ENCODE measurements at regions not wholly inside any gene's neighbourhood (a gene's known extent, or its start where the extent isn't known, plus 50 kb on each side); places are given as distances from the start of the nearest gene placed in this dataset.
"Not testable (repeated sequence)": the region's sequence is repeated elsewhere in the genome, so short reads cannot be mapped to it uniquely, and the experiment has no call there.

DNA sequence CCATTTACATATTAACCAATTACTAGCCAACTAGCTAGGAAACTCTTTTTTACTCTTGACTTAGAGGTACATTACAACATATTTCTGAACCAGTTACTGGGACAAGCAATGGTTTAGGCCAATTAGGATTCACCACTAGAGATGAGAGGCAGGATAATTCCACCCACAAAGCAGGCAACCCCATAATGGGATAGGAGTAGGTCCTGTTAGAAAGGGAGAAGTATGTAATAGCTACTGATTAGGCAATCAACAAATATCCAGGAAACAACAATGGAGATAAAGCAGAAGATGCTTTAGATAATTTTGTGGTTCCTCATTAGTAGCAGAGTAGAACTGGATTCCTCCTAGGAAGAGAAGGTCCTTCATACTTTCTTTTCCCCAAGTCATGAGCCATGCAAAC is 173.8 kb upstream of the GLRA2 start:
- no peak for DNase-seq (ENCODE audit: extremely low read depth in 1 of 11, low read depth in 9 of 11, low spot score in 4 of 11)

DNA sequence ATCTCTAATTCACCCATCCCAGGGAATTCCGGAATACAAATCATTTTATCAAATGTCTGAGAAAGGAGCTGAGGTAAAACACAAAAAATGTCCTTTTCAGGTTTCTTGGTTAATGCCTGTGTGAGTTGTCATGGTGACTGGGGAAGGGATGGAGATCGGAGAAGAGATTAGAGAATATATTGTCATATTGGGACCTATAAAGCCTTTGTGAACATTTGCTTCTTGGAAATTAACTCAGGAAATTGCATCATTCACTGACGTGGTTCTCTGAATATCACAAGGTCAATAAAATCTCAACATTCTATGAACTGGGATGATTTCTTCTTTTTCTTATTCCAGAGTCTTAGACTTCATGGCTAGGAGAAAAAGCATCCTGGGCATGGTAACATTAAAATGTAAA is 174.8 kb upstream of the GLRA2 start:
- no peak for DNase-seq (ENCODE audit: extremely low read depth in 1 of 11, low read depth in 9 of 11, low spot score in 4 of 11)

DNA sequence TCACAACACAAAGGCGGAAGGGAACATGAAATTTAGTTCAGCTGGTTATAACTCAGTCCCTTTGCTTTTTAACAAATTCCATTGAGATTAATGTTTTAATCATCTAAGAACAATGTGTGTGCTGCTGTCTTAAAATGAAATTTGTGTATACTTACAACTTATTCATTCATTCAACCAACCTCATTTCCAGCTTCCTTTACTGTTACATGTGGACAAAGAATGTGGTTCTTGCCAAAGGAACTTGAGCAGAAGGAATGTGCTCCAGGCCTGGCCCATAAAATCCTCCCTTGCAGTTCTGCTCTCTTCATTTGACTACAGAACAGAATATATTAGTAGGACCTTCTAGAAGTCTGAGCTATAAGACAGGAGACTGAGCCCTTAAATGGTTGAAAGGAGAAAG is 176.8 kb upstream of the GLRA2 start:
- DNase-seq (ENCODE audit: extremely low read depth in 1 of 11, low read depth in 9 of 11, low spot score in 4 of 11) = no peak

DNA sequence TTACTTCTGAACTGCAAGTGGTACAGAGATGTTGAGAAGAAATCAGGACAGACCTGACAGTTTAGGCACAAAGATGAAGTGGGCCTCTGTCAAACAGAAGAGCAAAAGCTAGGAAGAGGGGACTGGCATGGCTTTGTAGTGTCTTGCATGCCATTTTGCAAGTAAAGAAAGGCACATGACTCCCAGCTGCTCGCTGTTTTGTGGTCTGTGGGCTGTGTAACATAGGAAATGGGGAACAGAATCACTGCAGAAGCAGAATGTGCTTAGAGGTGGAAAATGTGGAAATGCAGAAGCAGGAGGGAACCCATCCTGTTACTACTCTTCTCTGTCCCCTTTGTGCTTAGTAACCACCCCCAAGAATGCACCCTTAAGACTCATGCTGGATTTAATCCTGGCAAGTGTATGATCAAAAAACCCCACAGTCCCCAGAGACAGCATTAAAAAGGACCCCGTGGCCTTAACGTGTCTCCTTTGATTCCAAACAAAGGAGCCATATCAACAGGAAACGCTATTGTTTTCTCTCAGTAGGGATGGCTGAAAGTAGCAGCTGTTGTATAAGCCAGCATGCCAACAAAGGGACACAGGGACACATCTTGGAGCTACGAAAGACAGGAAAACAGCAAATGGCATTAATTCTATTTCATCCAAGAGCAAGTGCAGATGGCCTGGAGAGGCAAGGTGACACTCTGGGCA is 177.6 kb upstream of the GLRA2 start:
- DNase-seq (ENCODE audit: extremely low read depth in 1 of 11, low read depth in 9 of 11, low spot score in 4 of 11) = no peak

DNA sequence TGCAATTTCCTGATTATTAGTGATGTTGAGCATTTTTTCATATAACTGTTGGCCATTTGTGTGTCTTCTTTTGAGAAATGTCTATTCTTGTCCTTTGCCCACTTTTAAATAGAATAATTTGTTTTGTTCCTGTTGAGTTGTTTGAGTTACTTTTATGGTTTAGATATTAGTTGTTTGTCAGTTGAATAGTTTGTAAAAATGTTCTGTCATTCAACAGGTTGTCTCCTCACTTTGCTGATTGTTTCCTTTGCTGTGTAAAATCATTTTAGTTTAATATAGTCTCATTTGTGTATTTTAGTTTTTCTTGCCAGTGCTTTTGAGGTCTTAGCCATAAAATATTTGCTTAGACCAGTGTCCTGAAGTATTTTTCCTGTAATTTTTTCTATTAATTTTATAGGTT is 181.8 kb upstream of the GLRA2 start:
- DNase-seq (ENCODE audit: extremely low read depth in 1 of 11, low read depth in 9 of 11, low spot score in 4 of 11) = no peak

DNA sequence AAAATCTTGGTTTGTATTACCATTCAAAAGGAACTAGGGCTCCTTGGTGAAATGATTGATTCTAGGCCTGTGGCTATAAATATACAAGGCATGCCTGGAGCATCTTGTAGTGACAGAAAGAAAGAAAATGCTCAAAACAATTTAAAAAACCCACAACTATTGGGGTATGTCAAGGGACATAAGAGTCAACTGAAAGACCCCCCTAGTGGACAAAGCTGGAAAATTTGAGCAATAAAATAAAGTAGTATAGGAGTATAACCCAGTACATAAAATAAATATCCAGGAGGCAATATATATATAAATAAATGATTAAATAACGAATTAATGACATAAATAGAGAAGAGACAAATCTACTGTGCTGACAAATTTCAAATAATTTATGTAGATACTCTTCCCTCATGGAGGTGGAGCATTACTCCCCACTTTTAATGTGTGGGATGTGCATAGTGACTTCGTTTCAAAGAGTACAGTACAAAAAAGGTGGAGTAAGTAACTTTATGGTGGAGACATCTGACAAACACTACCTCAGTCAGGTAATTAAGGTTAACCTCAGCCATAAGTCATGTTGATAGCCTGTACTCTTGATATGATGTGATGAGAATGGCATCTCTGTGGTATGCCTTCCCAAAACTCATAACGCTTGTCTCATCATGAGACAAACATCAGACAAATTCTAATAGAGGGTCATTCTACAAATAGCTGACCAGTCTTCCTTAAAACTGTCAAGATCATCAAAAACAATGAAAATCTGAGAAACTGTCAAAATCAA is 185.0 kb upstream of the GLRA2 start:
- no peak for DNase-seq (ENCODE audit: extremely low read depth in 1 of 11, low read depth in 9 of 11, low spot score in 4 of 11)

DNA sequence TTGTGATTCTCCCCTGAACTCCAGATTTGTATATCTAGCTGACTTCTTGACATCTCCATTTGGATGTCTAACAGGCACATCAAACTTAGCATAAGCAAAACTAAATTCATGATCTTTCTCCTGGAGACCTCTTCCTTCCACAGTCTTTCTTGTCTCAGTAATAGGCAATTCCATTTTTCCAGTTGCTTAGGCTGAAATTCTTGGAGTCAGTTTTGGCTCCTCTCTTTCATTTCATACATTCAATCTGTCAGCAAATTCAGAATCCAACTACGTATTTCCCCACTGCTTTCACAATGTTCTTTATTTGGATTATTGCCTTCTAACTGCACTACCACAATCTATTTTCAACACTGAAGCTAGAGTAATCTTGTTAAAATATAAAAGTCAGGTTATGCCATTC is 219.9 kb upstream of the GLRA2 start:
- DNase-seq (ENCODE audit: extremely low read depth in 1 of 11, low read depth in 9 of 11, low spot score in 4 of 11) = no peak

DNA sequence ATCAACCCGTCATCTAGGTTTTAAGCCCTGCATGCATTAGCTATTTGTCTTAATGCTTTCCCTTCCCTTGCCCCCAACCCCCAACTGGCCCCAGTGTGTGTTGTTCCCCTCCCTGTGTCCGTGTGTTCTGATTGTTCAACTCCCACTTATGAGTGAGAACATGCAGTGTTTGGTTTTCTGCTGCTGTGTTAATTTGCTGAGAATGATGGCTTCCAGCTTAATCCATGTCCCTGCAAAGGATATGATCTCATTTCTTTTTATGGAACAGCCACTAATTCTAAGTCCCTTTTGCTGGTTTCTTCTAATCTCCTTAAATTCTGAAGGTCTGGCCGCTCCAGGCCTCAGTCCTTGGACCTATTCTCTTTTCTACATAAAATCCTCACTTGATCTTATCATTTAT is 220.4 kb upstream of the GLRA2 start:
- not testable (repeated sequence) for DNase-seq (ENCODE audit: extremely low read depth in 1 of 11, low read depth in 9 of 11, low spot score in 4 of 11)

DNA sequence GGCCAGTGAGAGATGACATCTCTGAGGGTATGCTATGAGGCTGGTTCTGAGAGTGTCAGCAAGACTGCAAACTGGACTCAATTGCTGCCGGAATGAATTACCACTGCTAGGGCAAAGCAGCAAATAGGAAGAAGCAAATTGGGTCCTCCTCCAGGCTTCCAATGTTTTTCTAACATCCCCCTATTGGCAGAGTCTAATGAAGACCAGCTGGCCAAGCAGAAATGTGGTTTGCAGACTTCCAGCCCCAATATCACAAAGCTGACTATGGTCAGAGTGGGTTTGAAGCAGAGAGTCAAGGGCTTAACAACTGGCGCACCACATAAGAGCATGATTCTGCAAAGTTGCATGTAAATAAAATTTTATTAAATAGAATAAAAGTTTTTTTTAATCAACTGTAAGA is 225.4 kb upstream of the GLRA2 start:
- no peak for DNase-seq (ENCODE audit: extremely low read depth in 1 of 11, low read depth in 9 of 11, low spot score in 4 of 11)

DNA sequence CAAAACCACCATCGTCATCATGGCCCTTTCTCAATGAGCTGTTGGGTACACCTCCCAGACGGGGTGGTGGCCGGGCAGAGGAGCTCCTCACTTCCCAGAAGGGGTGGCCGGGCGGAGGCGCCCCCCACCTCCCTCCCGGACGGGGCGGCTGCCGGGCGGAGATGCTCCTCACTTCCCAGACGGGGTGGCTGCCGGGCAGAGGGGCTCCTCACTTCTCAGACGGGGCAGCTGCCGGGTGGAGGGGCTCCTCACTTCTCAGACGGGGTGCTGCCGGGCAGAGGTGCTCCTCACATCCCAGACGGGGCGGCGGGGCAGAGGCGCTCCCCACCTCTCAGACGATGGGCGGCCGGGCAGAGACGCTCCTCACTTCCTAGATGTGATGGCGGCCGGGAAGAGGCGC is 226.8 kb upstream of the GLRA2 start:
- not testable (repeated sequence) for DNase-seq (ENCODE audit: extremely low read depth in 1 of 11, low read depth in 9 of 11, low spot score in 4 of 11)

DNA sequence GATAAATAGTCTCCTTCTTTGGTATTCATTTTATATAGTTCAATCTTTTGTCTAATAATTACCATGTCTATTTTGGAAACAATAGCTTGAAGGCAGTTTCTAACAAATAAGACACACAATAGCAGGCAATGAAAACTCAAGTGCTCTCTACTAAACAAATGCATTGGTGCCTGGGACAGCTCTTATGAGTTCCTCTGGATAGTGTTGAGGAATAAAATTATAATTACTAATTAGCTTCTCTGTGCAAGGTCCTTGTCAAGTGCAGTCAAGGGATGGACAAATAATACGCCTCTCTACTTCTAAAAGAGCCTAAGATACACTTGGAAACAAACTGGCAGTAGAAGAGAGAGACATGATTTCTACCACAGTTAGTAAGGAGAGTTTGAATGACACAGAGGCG is 229.0 kb upstream of the GLRA2 start:
- DNase-seq (ENCODE audit: extremely low read depth in 1 of 11, low read depth in 9 of 11, low spot score in 4 of 11) = no peak

DNA sequence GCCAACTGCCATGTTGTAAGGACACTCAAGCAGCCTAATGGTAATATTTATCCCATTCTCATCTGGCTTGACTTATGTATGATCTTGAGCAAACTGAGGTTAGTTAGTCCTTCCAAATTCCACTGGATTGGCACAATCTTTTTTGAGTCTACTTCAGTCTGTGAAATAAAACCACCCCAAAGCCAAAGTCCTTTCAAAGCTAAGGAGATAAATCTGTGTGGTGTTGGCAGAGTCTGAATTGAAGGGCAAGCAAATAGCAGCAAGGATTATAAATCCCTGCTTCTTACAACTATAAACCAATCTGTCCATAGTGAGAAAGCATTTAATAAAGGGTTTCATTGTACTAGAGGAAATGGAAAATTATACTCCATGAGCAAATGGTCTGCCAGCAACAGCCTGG is 233.9 kb upstream of the GLRA2 start:
- no peak for DNase-seq (ENCODE audit: extremely low read depth in 1 of 11, low read depth in 9 of 11, low spot score in 4 of 11)

DNA sequence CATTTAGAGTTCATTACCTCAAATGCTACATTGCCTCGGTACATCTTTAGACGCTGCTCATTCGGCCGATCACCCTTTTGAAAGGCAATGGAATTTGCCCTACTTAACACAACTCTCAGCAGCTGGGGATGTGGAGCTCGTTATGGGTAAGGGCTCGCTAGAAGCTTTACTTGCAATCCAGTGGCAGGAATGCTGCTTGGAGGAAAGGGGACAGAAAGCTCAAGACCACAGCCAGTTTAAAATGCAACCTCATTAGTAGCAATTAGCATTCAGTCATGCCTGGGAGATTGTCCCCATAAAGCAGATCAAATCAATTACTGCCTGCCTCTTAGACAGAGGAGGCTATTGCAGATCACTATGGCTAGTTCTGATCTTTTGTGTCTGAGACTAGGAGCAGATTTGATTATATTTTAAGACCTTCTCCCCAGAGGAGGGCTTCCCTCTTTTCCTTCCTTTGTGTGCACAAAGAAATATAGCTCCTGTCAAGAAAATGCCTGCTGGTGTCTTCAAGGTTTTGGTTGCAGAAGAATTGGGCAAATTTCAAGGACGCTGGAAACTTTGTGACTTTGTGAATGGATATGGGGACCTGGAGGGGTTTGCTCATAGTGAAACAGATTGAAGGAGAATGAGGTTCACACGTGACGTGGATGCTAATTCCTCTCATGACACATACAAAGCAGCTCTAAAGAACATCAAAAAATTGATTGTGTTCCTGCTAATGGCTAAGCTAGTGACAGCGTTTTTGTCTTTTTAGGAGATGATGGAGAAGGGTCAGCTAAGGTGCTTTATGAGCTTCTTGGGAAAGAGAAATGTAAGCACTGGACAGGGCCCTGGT is 237.5 kb upstream of the GLRA2 start:
- DNase-seq (ENCODE audit: extremely low read depth in 1 of 11, low read depth in 9 of 11, low spot score in 4 of 11) = no peak

DNA sequence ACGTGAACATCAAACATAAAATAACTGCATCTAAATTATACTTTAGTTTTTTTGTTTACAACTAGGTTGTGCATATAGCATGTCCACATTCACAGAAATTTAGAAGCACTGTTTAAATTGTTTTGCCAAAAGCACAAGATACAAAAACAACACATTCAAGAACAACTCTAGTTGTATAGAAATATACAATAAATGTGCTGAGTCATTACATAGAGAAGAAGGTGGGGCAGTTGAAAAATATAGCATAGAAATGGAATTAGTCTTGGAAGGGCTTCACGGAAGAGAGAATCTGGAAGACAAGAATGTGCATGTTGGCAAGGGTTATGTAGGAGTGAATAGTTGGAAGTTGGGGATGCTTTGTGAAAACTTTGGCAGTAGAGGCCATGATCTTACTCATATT is 239.0 kb upstream of the GLRA2 start:
- DNase-seq (ENCODE audit: extremely low read depth in 1 of 11, low read depth in 9 of 11, low spot score in 4 of 11) = no peak

DNA sequence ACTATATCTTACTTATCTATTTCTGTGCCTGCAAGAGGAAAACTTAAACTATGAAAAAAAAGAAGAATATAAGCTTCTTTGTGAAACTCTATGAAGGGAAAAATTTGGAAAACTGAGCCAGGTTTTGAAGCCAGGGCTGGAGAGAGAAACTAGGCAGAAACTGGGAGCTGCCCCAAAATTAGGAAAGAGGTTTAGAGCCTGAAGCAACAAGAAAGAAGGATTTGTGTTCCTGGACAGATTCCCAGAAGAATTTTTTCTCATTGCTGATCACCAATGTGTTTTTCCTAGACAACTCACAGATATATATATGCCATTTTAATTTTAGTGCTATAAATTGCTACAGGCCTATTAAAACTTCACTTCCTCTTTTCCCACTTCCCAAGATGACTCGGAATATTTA is 245.0 kb upstream of the GEMIN8 start:
- DNase-seq (ENCODE audit: extremely low read depth in 1 of 11, low read depth in 9 of 11, low spot score in 4 of 11) = peak in 4 of 11 donors; percentile 5 to 17 (median 8)

DNA sequence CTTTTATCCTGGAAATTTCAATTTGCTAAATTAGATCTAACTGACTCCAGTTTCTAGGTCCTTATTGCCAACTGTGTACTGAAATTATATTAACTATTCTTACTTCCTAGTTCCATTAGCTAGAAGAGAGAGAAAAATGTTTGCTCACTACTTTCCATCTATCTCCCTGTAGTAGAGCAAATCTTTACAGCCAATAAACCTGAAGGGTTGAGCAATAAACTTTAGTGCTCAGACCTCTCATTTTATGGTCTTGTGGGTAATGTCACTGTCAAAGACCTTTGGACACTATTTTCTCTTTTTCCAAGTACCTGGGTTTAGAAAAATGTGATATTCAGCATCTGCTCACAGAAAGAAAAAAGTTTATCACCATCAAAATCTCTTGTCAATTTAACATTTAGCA is 237.5 kb upstream of the GEMIN8 start:
- DNase-seq (ENCODE audit: extremely low read depth in 1 of 11, low read depth in 9 of 11, low spot score in 4 of 11) = no peak

DNA sequence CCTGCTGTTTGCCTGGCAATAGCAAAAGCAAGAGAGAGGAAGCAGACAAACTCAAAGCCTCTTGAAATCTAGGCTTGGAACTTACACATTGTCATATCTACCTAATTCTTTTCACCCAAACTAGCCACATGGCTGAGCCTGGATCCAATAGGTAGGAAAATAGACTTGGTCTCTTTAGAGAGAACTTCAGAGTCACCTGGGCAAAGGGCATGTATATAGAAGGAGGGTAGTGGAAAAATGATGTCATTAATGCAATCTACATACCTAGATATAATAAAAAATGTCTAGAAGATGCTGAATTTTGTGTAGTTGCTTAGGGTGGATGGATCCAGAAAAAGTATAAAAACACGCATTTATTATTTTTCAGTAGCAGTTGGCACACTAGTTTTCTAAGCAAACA is 237.0 kb upstream of the GEMIN8 start:
- no peak for DNase-seq (ENCODE audit: extremely low read depth in 1 of 11, low read depth in 9 of 11, low spot score in 4 of 11)

DNA sequence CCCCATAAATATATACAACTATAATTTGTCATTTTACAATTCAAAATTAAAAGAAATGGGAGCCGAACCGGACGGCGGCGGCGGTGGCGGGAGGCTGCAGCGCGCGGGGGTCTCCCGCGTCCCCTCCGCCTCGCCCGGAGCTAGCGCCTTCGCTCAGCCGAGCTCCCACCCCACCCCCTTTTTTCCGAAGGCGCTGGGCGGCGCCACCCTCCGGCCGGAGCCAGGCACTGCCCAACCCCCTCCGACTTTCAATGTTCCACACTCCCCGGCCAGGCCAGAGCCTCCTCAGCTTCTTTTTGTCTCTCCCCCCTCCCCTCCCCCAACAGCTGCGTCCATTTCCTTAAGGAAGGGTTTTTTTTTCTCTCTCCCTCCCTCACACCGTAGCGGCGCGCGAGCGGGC is 214.1 kb upstream of the GEMIN8 start:
- DNase-seq (ENCODE audit: extremely low read depth in 1 of 11, low read depth in 9 of 11, low spot score in 4 of 11) = no peak

DNA sequence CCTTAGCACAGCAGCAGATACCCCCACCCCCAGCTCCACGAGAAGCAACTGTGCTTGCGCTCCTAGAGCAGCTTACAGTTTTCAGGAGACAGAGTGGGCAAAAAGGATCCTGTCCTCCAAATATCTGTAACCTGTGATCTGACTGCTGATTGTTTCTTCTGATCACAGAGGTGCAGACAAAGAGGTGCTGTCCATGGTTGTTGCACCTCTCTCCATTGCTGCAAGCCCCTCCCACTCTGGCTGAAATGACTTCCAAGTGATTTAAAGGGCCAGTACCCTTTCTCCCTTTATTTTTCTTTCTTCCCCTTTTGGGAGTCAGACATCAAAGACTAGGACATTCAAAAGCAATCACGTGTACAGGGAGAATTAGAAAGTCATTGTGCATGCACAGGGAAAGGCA is 205.3 kb upstream of the GEMIN8 start:
- no peak for DNase-seq (ENCODE audit: extremely low read depth in 1 of 11, low read depth in 9 of 11, low spot score in 4 of 11)

DNA sequence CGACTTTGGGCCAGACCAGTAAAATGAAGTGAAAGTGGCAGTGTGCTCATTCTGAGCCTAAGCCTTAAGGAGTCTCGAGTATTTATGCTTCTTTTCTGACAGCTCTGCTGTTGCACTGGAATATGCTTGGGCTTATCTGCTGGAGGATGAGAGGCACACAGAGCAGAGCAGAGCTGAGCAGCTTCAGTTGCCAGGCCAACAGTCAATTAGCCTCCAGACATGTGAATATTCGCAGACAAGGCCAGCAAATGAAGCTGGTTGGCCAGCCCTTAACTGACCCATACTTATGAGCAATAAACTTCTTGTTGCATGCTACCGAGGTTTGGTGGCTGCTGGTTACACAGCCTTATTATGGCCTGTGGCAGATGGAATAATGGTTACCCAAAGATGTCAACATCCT is 203.0 kb upstream of the GEMIN8 start:
- no peak for DNase-seq (ENCODE audit: extremely low read depth in 1 of 11, low read depth in 9 of 11, low spot score in 4 of 11)

Measured in renal cortex interstitium (tissue), 11 donors.